Natural killer cell (primary cell): ENCODE measurements at regions not wholly inside any gene's neighbourhood (a gene's known extent, or its start where the extent isn't known, plus 50 kb on each side); places are given as distances from the start of the nearest gene placed in this dataset.
A peak's percentile ranks its signal among the peaks of the same experiment; 100 is the strongest.

Experiments
- ATAC-seq, 3 donors: fragments of 150-1000 bp in 2 of 3; fragments of 200-7000 bp in 1 of 3; cut with Tn5 transposase; 1 replicate in 1 of 3; 2 replicates in 2 of 3; pipeline ENCODE4 v1.10.0; 2021; ENCODE audit warnings: mild to moderate bottlenecking in 2 of 3, moderate library complexity in 2 of 3
- DNase-seq, 2 donors: peaks; one replicate each; pipeline versions ENCODE4 v3.0.0 to v3.0.0-alpha.2; 2013 to 2021; ENCODE audit warnings: mixed read lengths in 1 of 2
- H3K27ac ChIP-seq: one replicate; pipeline ENCODE4 v1.5.1; 2013; ENCODE audit warnings: mild to moderate bottlenecking, low read length
- H3K27me3 ChIP-seq: one replicate; pipeline ENCODE4 v1.6.1; 2013; ENCODE audit warnings: low read length; ENCODE audit not compliant: control insufficient read depth, insufficient read depth
- H3K36me3 ChIP-seq: one replicate; pipeline ENCODE4 v1.6.1; 2013; ENCODE audit warnings: low read length; ENCODE audit not compliant: control insufficient read depth, insufficient read depth
- H3K4me1 ChIP-seq: one replicate; pipeline ENCODE4 v1.6.1; 2013; ENCODE audit warnings: low read length; ENCODE audit not compliant: control insufficient read depth, insufficient read depth
- H3K4me3 ChIP-seq: one replicate; pipeline ENCODE4 v1.5.1; 2013; ENCODE audit warnings: low read length
- H3K9me3 ChIP-seq: one replicate; pipeline ENCODE4 v1.6.1; 2013; ENCODE audit warnings: low read length; ENCODE audit not compliant: control insufficient read depth, insufficient read depth
- H3K27ac Mint-ChIP-seq, 2 donors: one replicate each; pipeline ENCODE4 v1.8.0; 2022; ENCODE audit warnings: mild to moderate bottlenecking in 2 of 2, mixed read lengths in 2 of 2, moderate library complexity in 1 of 2
- H3K27me3 Mint-ChIP-seq, 2 donors: one replicate each; pipeline ENCODE4 v1.8.0; 2022; ENCODE audit warnings: low read depth in 2 of 2, mixed read lengths in 2 of 2
- H3K36me3 Mint-ChIP-seq: one replicate; pipeline ENCODE4 v1.8.0; 2022; ENCODE audit warnings: mixed read lengths
- H3K4me1 Mint-ChIP-seq, 2 donors: one replicate each; pipeline ENCODE4 v1.8.0; 2022; ENCODE audit warnings: mixed read lengths in 2 of 2
- H3K4me3 Mint-ChIP-seq: one replicate; pipeline ENCODE4 v1.8.0; 2022; ENCODE audit warnings: mild to moderate bottlenecking, moderate library complexity, mixed read lengths
- H3K9me3 Mint-ChIP-seq, 2 donors: one replicate each; pipeline ENCODE4 v1.8.0; 2022; ENCODE audit warnings: mixed read lengths in 2 of 2
- CTCF ChIP-seq: fragments of 200-600 bp; IDR thresholded peaks from one replicate; pipeline ENCODE4 v1.8.0; 2022; ENCODE audit warnings: antibody characterized with exemption
- WGBS: methylation state at CpG from one replicate; pipeline ENCODE4 v1.1.7; 2013; ENCODE audit warnings: missing lambda C conversion rate; ENCODE audit not compliant: insufficient coverage; 5-methylcytosine and 5-hydroxymethylcytosine counted together
- intact Hi-C: fragments of 100-400 bp; cut with micrococcal nuclease; formaldehyde crosslinking; loops from one replicate; pipeline ENCODE4 v1.14.2; 2022

GRCh38 chr2:242029422-242030225, 160.1 kb downstream of the RTP5 start:
- no peak for TF ChIP-seq CTCF
- H3K36me3 ChIP-seq: no peaks in the 10 kb centered on the region
- intact Hi-C loops: no loop called here
- H3K9me3 ChIP-seq: no peaks in the 10 kb centered on the region
- peaks cover 30% of the 10 kb centered on the region for H3K4me1 ChIP-seq
- no peak overlapping the region for H3K27ac ChIP-seq
- peaks cover 35% of the 10 kb centered on the region for H3K27me3 ChIP-seq
- H3K4me3 ChIP-seq: no peak overlapping the region
- Mint-ChIP-seq H3K36me3 (no peaks in the 10 kb centered on the region), H3K4me1 (peaks cover 14 to 44% of the 10 kb centered on the region in 2 donors), H3K27ac (no peak overlapping the region), H3K9me3 (no peaks in the 10 kb centered on the region), H3K4me3 (no peak overlapping the region), H3K27me3 (peaks cover 42 to 73% of the 10 kb centered on the region in 2 donors)
- DNase-seq (peak in 1 of 2 donors; percentile 25), ATAC-seq (no peak)
- 85% methylated on average over 21 of the region's 21 CpGs for WGBS

- ATAC-seq (no peak), DNase-seq (no peak)
- H3K27ac Mint-ChIP-seq: no peak overlapping the region
- Histone ChIP-seq H3K9me3 (no peaks in the 10 kb centered on the region), H3K36me3 (no peaks in the 10 kb centered on the region), H3K27ac (no peak overlapping the region), H3K4me1 (peaks cover 30% of the 10 kb centered on the region), H3K27me3 (peaks cover 39% of the 10 kb centered on the region), H3K4me3 (no peak overlapping the region)
- TF ChIP-seq CTCF: no peak
- H3K36me3 Mint-ChIP-seq: no peaks in the 10 kb centered on the region
- H3K4me1 Mint-ChIP-seq: peaks cover 14 to 43% of the 10 kb centered on the region in 2 donors
- intact Hi-C loops: no loop called here
- WGBS: 94% methylated on average over 9 of the region's 9 CpGs
- no peak overlapping the region for H3K4me3 Mint-ChIP-seq
- H3K9me3 Mint-ChIP-seq: no peaks in the 10 kb centered on the region
- peaks cover 36 to 71% of the 10 kb centered on the region in 2 donors for H3K27me3 Mint-ChIP-seq
Measured at GRCh38 chr2:242030226-242030575, 160.7 kb downstream of the RTP5 start.

GRCh38 chr2:242030858-242031257, 161.3 kb downstream of the RTP5 start:
- H3K4me1 Mint-ChIP-seq: peaks cover 14 to 43% of the 10 kb centered on the region in 2 donors
- intact Hi-C loops: no loop called here

More at GRCh38 chr2:242030858-242031257, 161.3 kb downstream of the RTP5 start:
- H3K9me3 ChIP-seq: no peaks in the 10 kb centered on the region
- no peak for TF ChIP-seq CTCF
- no peak for DNase-seq
- H3K4me1 ChIP-seq: peaks cover 30% of the 10 kb centered on the region
- 88% methylated on average over 12 of the region's 12 CpGs for WGBS
- H3K36me3 Mint-ChIP-seq: no peaks in the 10 kb centered on the region
- H3K9me3 Mint-ChIP-seq: no peaks in the 10 kb centered on the region
- H3K27ac Mint-ChIP-seq: no peak overlapping the region
- H3K27me3 ChIP-seq: peaks cover 45% of the 10 kb centered on the region
- no peaks in the 10 kb centered on the region for H3K36me3 ChIP-seq
- no peak overlapping the region for H3K4me3 ChIP-seq
- H3K27ac ChIP-seq: no peak overlapping the region
- H3K27me3 Mint-ChIP-seq: peaks cover 33 to 75% of the 10 kb centered on the region in 2 donors
- peak overlapping the region; percentile 6 for H3K4me3 Mint-ChIP-seq
- ATAC-seq: no peak
